ENCODE measurements at regions not wholly inside any gene's neighbourhood (a gene's known extent, or its start where the extent isn't known, plus 50 kb on each side); places are given as distances from the start of the nearest gene placed in this dataset.

GRCh38 chr3:118554148-118554838 is 480.4 kb downstream of the IGSF11 start:
- no peak for DNase-seq
- no peak overlapping the region for H3K27ac ChIP-seq
- no peak overlapping the region for H3K9ac ChIP-seq (ENCODE audit: low read depth in 2 of 2, low read length in 2 of 2)
- no peak overlapping the region for H3K4me3 ChIP-seq
- no peaks in the 10 kb centered on the region for H3K9me3 ChIP-seq
- H3K27me3 ChIP-seq = no peaks in the 10 kb centered on the region
- intact Hi-C loops (cut with DNase I) = no loop called here
- no peak for TF ChIP-seq CTCF (IDR thresholded peaks at IDR 0.05)
- no peaks in the 10 kb centered on the region for H3K36me3 ChIP-seq
- no peaks in the 10 kb centered on the region for H3K4me1 ChIP-seq

DNA sequence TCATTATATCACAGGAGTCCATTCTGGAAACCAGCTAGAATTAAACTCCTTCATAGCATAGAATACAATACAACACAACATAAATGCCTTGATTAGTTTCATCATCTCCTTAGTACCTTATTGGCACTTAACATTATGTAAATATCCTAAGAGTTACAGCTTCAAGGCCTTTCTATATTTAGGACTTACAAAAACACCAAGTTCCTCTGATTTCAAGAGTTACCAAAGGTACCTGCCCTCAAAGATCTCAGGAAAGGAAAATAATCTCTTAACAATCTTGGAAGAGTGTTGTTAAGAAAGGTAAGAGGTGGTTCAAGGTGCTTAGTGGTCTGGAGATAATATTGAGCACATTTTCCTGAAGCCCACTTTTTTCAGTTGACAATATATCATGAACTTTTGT is 477.7 kb downstream of the IGSF11 start:
- intact Hi-C loops (cut with DNase I) = no loop called here
- no peak for DNase-seq
- Histone ChIP-seq H3K27ac (no peak overlapping the region), H3K4me1 (no peaks in the 10 kb centered on the region), H3K9me3 (no peaks in the 10 kb centered on the region), H3K27me3 (no peaks in the 10 kb centered on the region), H3K36me3 (no peaks in the 10 kb centered on the region), H3K9ac (ENCODE audit: low read depth in 2 of 2, low read length in 2 of 2) (no peak overlapping the region), H3K4me3 (no peak overlapping the region)
- TF ChIP-seq CTCF (IDR thresholded peaks at IDR 0.05) = no peak

GRCh38 chr3:118557513-118557912 is 477.1 kb downstream of the IGSF11 start:
- no peak for TF ChIP-seq CTCF (IDR thresholded peaks at IDR 0.05)
- no peak overlapping the region for H3K9ac ChIP-seq (ENCODE audit: low read depth in 2 of 2, low read length in 2 of 2)

DNA sequence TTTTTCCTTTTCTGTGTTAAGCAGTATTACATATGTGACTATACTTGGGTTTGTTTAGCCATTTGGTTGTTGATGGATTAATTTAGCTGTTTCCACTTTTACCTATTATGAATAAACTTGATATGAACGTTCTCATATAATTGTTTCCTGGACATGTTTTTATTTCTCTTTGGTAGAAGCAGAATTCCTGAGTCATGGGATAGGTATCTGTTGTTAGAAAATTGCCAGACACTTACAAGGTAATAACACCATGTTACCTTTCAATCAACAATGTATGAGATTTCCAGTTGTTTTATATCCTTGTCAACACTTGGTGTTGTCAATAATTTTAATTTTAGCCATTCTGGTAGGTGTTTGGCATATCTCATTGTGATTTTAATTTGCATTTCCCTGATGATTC is 475.4 kb downstream of the IGSF11 start:
- Histone ChIP-seq H3K36me3 (no peaks in the 10 kb centered on the region), H3K9me3 (no peaks in the 10 kb centered on the region), H3K27me3 (no peaks in the 10 kb centered on the region), H3K27ac (no peak overlapping the region), H3K4me3 (no peak overlapping the region), H3K4me1 (no peaks in the 10 kb centered on the region), H3K9ac (ENCODE audit: low read depth in 2 of 2, low read length in 2 of 2) (no peak overlapping the region)
- no peak for TF ChIP-seq CTCF (IDR thresholded peaks at IDR 0.05)
- intact Hi-C loops (cut with DNase I) = no loop called here
- no peak for DNase-seq

More at GRCh38 chr3:118557513-118557912, 477.1 kb downstream of the IGSF11 start:
- no peaks in the 10 kb centered on the region for H3K4me1 ChIP-seq
- DNase-seq = no peak
- H3K27me3 ChIP-seq = no peaks in the 10 kb centered on the region
- intact Hi-C loops (cut with DNase I) = no loop called here
- no peaks in the 10 kb centered on the region for H3K9me3 ChIP-seq
- no peak overlapping the region for H3K4me3 ChIP-seq
- H3K36me3 ChIP-seq = no peaks in the 10 kb centered on the region
- no peak overlapping the region for H3K27ac ChIP-seq

DNA sequence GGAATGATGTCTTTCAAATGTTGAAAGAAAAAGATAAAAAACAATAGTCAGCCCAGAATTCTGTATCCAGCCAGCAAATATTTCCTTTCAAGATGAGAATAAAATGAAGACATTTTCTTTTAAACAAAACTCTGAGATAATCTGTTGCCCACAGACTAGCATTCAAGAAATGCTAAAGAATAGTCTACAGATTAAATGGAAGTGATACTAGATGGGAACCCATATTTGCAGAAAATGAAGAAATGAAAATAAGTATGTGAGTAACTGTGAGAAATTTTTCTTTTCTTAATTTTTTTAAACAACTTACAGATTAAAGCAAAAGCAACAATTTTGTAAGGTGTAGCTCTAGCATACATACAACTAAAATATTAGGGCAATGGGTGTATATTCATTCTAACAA is 469.8 kb downstream of the IGSF11 start:
- Histone ChIP-seq H3K9ac (ENCODE audit: low read depth in 2 of 2, low read length in 2 of 2) (no peak overlapping the region), H3K27me3 (no peaks in the 10 kb centered on the region), H3K4me3 (no peak overlapping the region), H3K4me1 (no peaks in the 10 kb centered on the region), H3K9me3 (no peaks in the 10 kb centered on the region), H3K27ac (no peak overlapping the region), H3K36me3 (no peaks in the 10 kb centered on the region)
- no peak for DNase-seq
- TF ChIP-seq CTCF (IDR thresholded peaks at IDR 0.05) = no peak
- intact Hi-C loops (cut with DNase I) = no loop called here

All from colonic mucosa (tissue), 4 donors.